Esophagus (tissue), 2 donors: ENCODE measurements at regions not wholly inside any gene's neighbourhood (a gene's known extent, or its start where the extent isn't known, plus 50 kb on each side); places are given as distances from the start of the nearest gene placed in this dataset.
"Not testable (repeated sequence)": the region's sequence is repeated elsewhere in the genome, so short reads cannot be mapped to it uniquely, and the experiment has no call there.

Source experiments
- H3K27ac ChIP-seq, 2 donors: one replicate each; pipeline ENCODE4 v1.5.1; 2013; ENCODE audit warnings: low read depth in 2 of 2, mild to moderate bottlenecking in 2 of 2, inconsistent platforms in 1 of 2, low read length in 1 of 2, moderate library complexity in 1 of 2
- H3K27me3 ChIP-seq, 2 donors: one replicate each; pipeline ENCODE4 v1.6.1; 2013; ENCODE audit warnings: low read length in 2 of 2, control low read depth in 1 of 2, mild to moderate bottlenecking in 1 of 2; ENCODE audit not compliant: insufficient read depth in 2 of 2, control insufficient read depth in 1 of 2
- H3K36me3 ChIP-seq, 2 donors: one replicate each; pipeline ENCODE4 v1.6.1; 2013; ENCODE audit warnings: low read length in 1 of 2; ENCODE audit not compliant: control insufficient read depth in 2 of 2, insufficient read depth in 2 of 2
- H3K4me1 ChIP-seq, 2 donors: one replicate each; pipeline ENCODE4 v1.6.1; 2013; ENCODE audit warnings: low read length in 1 of 2; ENCODE audit not compliant: control insufficient read depth in 2 of 2, insufficient read depth in 2 of 2
- H3K4me3 ChIP-seq, 2 donors: one replicate each; pipeline ENCODE4 v1.5.1; 2013; ENCODE audit warnings: low read length in 2 of 2, mild to moderate bottlenecking in 2 of 2, low read depth in 1 of 2, moderate library complexity in 1 of 2
- H3K9me3 ChIP-seq, 2 donors: one replicate each; pipeline ENCODE4 v1.6.1; 2013; ENCODE audit warnings: mild to moderate bottlenecking in 2 of 2, low read depth in 1 of 2, low read length in 1 of 2, moderate library complexity in 1 of 2; ENCODE audit not compliant: control insufficient read depth in 2 of 2, insufficient read depth in 1 of 2
- WGBS, 2 donors: extraction: QIAGEN DNeasy Blood & Tissue Kit; methylation state at CpG; one replicate each; pipeline ENCODE4 v1.1.7; 2013; 5-methylcytosine and 5-hydroxymethylcytosine counted together
- donor health status: healthy with polysubstance abuse.
- donor health status: Bipolar disorder and iron deficiency.

GRCh38 chr10:42989481-42989921, 87.4 kb upstream of the RET start:
- WGBS, 2 donors = 73 to 84% methylated on average over 2 of the region's 2 CpGs
- no peak overlapping the region for H3K27ac ChIP-seq

DNA sequence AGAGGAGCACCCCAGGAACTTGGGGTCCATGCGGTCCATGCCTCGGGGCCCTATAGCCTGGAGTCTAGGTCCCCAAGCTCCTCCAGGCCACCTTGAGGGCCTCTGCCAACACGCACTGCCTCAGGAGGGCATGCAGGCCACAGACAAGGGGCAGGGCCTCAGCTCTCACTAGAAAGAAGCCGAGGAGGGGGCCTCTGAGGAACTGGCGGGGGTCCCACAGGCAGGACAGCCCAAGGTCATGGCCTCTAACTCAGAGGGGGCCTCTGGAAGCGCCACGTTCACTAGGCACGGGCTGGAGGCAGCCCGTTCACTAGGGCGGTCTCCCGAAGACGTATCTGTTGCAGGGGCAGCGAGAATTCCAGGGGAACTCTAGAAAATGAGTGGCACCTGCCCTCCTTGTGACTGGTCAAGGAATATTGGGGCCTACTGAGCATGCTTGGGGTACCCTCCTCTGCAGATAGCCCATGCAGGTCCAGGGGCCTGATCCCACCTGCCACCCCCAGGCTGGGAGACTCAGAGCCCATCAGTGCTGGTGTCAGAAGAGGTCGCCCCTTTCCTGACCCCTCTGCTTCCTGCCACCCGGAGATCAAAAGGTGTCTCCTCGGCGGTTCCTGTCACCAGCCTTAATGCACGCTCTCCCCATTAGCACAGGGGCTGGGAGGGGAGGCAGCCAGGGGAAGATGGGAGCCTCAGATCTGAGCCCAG, 86.7 kb upstream of the RET start:
- WGBS, 2 donors = 73 to 75% methylated on average over 18 of the region's 18 CpGs
- no peaks in the 10 kb centered on the region for H3K36me3 ChIP-seq
- H3K4me1 ChIP-seq = no peaks in the 10 kb centered on the region
- no peaks in the 10 kb centered on the region for H3K9me3 ChIP-seq
- no peak overlapping the region for H3K4me3 ChIP-seq
- H3K27ac ChIP-seq = no peak overlapping the region
- no peaks in the 10 kb centered on the region for H3K27me3 ChIP-seq

More at GRCh38 chr10:42989481-42989921, 87.4 kb upstream of the RET start:
- Histone ChIP-seq H3K27me3 (no peaks in the 10 kb centered on the region), H3K4me1 (no peaks in the 10 kb centered on the region), H3K4me3 (no peak overlapping the region), H3K36me3 (no peaks in the 10 kb centered on the region), H3K9me3 (no peaks in the 10 kb centered on the region)

DNA sequence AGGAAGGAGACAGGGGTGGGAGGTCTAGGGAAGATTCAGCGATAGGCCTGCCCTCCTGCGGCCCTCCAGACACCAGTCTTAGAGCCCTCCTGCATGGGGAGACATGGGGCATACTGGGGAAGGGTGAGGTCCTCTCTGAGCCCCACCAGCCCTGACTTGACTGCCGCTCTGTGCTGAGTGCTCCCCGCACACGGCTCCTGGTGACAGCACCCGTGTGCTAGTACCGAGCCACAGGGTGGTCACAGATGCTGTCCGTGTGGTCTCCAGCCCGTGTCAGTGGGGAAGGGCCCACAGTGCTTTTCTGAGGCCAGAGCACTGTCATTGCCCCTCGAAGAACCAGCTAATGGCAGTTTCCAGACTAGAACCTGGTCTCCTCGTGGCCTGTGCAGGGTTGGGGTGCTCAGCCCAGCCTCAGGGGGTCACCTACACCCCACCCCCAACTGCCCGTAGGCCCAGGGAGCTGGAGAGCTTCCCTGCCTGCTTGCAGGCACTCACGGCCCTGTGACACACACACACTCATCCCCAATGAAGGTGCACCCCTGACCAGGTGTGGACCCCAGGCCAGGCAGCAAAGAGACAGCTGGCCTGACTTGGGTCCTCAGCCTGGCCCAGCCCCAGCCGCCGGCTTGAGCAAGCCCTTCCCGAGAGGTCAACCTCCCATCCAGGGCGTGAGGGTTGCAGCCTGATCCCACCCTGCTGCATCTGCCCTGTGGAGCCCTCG, 86.0 kb upstream of the RET start:
- WGBS, 2 donors = 87 to 89% methylated on average over 18 of the region's 18 CpGs
- Histone ChIP-seq H3K4me3 (no peak overlapping the region), H3K36me3 (no peaks in the 10 kb centered on the region), H3K27ac (no peak overlapping the region), H3K9me3 (no peaks in the 10 kb centered on the region), H3K4me1 (no peaks in the 10 kb centered on the region), H3K27me3 (no peaks in the 10 kb centered on the region)

DNA sequence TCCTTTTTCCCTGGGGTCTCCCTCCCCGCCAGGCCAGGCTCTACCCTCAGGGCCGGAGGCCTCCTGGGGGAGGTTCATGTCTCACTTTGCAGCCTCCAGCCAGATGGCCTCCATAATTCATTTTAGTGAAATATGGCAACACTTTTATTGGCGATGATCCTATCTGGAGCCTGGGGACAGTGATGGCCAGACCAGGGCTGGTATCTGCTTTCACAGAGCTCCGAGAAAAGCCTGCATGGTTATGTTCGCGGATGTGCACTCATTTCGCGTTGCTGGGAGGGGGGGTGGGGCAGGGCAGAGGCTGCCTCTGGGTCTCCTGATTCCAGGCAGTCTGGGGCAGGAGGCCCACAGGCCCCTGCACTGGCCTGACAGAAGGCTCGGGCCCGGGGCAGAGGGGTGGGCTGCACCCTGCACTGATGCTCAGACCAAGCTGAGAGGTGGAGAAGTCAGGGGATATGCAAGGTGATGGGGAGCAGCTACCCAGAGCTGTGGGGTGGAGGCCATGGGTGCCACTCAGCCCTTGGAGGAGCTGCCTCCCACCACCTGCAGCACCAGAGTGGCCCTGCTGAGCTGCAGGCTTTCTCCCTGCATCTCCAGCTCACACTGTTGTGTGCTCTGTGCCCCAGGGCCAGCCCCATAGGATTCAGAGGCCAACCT, 85.3 kb upstream of the RET start:
- Histone ChIP-seq H3K36me3 (no peaks in the 10 kb centered on the region), H3K9me3 (no peaks in the 10 kb centered on the region), H3K4me3 (no peak overlapping the region), H3K27me3 (no peaks in the 10 kb centered on the region), H3K27ac (no peak overlapping the region), H3K4me1 (no peaks in the 10 kb centered on the region)
- 90 to 91% methylated on average over 10 of the region's 10 CpGs for WGBS, 2 donors

DNA sequence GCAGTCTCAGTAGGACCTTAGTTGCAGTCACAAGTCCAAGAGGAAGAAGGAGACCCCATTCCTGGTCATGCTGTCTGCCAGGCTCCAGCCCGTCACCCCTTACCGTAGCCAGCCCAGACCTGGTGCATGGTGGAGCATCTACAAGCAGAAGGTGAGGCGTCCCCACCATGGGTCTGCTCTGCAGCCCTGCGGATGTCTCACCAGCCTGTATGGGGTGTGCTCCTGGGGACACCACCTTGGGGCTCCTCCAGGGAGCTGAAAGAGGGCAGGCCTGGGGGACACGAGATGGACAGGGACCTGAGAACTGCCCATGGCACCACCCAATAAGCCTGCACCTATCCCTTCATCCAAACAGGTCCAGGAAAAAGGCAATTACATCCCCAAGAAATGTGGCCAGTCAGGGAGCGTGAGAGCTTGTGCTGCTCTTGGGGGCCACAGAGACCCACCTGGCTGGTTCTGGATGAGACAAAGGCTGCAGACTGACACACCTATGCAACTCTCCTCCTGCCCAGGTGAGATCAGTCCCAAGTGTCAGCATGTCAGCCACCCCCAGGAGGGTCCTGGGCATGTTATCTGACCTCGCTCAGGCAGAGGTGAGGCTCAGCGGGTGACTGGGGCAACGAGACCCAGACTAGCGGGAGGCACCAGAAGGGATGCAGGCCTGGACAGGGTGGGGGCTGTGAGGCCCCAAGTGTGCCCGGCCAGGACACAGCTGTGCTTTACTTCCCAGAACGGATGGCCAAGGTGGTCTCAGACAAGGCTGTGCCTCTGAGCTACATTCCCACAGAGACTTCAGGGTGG, 84.5 kb upstream of the RET start:
- Histone ChIP-seq H3K36me3 (no peaks in the 10 kb centered on the region), H3K9me3 (no peaks in the 10 kb centered on the region), H3K4me1 (no peaks in the 10 kb centered on the region), H3K27ac (no peak overlapping the region), H3K4me3 (no peak overlapping the region), H3K27me3 (no peaks in the 10 kb centered on the region)
- WGBS, 2 donors = 86 to 88% methylated on average over 12 of the region's 12 CpGs

GRCh38 chr10:42992957-42993390, 83.9 kb upstream of the RET start:
- Histone ChIP-seq H3K4me1 (no peaks in the 10 kb centered on the region), H3K4me3 (no peak overlapping the region), H3K27me3 (no peaks in the 10 kb centered on the region), H3K27ac (no peak overlapping the region), H3K9me3 (no peaks in the 10 kb centered on the region), H3K36me3 (no peaks in the 10 kb centered on the region)
- 88 to 92% methylated on average over 13 of the region's 13 CpGs for WGBS, 2 donors

- not testable (repeated sequence) for H3K27me3 ChIP-seq, H3K36me3 ChIP-seq, H3K4me1 ChIP-seq, H3K4me3 ChIP-seq, H3K9me3 ChIP-seq, H3K27ac ChIP-seq
- WGBS, 2 donors = 97 to 100% methylated on average over 1 of the region's 2 CpGs
Measured at GRCh38 chr10:42994909-42995308, 82.0 kb upstream of the RET start.

- Histone ChIP-seq H3K27ac (no peak overlapping the region), H3K4me3 (no peak overlapping the region), H3K36me3 (no peaks in the 10 kb centered on the region), H3K27me3 (no peaks in the 10 kb centered on the region), H3K4me1 (no peaks in the 10 kb centered on the region), H3K9me3 (no peaks in the 10 kb centered on the region)
- 78 to 80% methylated on average over 2 of the region's 2 CpGs for WGBS, 2 donors
Measured at GRCh38 chr10:42995537-42995936, 81.3 kb upstream of the RET start.

DNA sequence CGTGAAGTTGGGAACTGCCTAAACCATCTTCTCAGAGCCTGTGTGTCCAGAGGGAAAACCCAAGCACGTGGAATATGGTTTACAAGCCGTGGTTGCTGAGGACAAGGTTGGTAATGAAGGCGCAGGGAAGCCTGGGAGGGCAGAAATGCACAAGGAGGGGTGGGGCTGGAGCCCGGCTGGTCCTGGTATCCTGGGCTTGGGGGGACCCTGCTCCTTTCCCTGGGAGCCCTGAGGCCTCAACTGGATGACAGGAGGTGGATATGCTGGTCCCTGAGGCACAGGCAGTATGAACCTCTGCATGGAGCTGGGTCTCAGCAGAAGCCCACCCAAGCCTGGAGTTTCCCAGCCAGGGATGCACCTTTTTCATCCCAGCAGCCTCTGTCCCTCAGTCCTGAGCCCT, 80.3 kb upstream of the RET start:
- no peak overlapping the region for H3K4me3 ChIP-seq
- WGBS, 2 donors = 75 to 85% methylated on average over 5 of the region's 5 CpGs
- no peaks in the 10 kb centered on the region for H3K36me3 ChIP-seq
- H3K9me3 ChIP-seq = no peaks in the 10 kb centered on the region
- no peak overlapping the region for H3K27ac ChIP-seq
- no peaks in the 10 kb centered on the region for H3K27me3 ChIP-seq
- no peaks in the 10 kb centered on the region for H3K4me1 ChIP-seq
